ENCODE measurements at regions not wholly inside any gene's neighbourhood (a gene's known extent, or its start where the extent isn't known, plus 50 kb on each side); places are given as distances from the start of the nearest gene placed in this dataset.

DNA sequence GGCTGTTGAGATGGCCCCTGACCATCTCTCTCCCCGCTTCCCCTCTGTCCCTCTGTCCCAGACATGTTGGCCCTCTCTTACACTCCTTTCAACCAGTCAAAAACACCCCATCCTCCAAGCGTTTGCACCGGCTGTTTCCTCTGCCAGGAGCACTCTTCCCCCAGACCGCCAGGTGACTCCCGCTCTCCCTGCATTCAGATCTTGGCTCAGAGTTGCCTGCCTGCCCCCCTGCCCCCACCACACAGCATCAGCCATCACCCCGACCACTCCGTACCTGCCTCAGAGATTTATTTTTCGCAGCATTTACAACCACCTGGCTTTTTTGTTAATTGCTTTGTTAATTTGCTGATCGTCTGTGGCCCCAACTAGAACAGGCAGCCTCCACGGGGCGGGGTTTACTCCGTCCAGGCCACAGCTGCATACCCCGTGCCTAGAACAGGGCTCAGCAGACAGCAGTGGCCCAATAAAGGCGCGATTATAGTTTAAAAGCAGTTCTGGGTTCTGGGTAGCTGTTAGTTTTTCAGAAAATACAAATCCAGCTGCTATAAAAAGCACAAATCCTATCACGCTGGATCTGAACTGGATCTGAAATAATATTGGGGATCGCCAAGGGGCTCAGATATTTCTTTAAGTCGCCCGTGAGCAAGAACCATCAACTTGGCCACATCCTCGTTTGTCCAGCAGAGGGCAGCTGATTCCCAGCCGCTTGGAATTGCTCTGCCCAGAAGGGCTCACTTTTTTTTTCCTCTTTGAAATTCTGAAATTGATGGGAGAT is 173.6 kb downstream of the IRF8 start:
- in situ Hi-C loops (cut with HindIII; ENCODE audit: low sequenced_read_pairs) = loop anchor here (5.0 to 10.0 kb wide), 3 partner anchors 262 to 440 kb away; partner anchors contain the start of gene FOXF1

- in situ Hi-C loops (cut with HindIII; ENCODE audit: low sequenced_read_pairs) = loop anchor here (5.0 to 10.0 kb wide), 3 partner anchors 262 to 439 kb away; partner anchors contain the start of gene FOXF1
Observed at GRCh38 chr16:86073103-86073625, 174.2 kb downstream of the IRF8 start.

GRCh38 chr16:86073763-86074493 is 175.0 kb downstream of the IRF8 start:
- in situ Hi-C loops (cut with HindIII; ENCODE audit: low sequenced_read_pairs) = loop anchor here (5.0 to 10.0 kb wide), 3 partner anchors 261 to 438 kb away; partner anchors contain the start of gene FOXF1

- in situ Hi-C loops (cut with HindIII; ENCODE audit: low sequenced_read_pairs) = loop anchor here (5.0 to 10.0 kb wide), 3 partner anchors 260 to 437 kb away; partner anchors contain the start of gene FOXF1
Observed at GRCh38 chr16:86074651-86075487, 175.9 kb downstream of the IRF8 start.

GRCh38 chr16:86075488-86075785 is 176.5 kb downstream of the IRF8 start:
- in situ Hi-C loops (cut with HindIII; ENCODE audit: low sequenced_read_pairs) = loop anchor here (10.0 kb wide), 2 partner anchors 259 to 319 kb away; no protein-coding TSS in a partner anchor

GRCh38 chr16:86075839-86076440 is 177.0 kb downstream of the IRF8 start:
- in situ Hi-C loops (cut with HindIII; ENCODE audit: low sequenced_read_pairs) = loop anchor here (10.0 kb wide), 2 partner anchors 259 to 319 kb away; no protein-coding TSS in a partner anchor

GRCh38 chr16:86076606-86077005 is 177.6 kb downstream of the IRF8 start:
- in situ Hi-C loops (cut with HindIII; ENCODE audit: low sequenced_read_pairs) = loop anchor here (10.0 kb wide), 2 partner anchors 258 to 318 kb away; no protein-coding TSS in a partner anchor

- in situ Hi-C loops (cut with HindIII; ENCODE audit: low sequenced_read_pairs) = loop anchor here (10.0 kb wide), 2 partner anchors 257 to 317 kb away; no protein-coding TSS in a partner anchor
Observed at GRCh38 chr16:86077243-86077940, 178.4 kb downstream of the IRF8 start.

DNA sequence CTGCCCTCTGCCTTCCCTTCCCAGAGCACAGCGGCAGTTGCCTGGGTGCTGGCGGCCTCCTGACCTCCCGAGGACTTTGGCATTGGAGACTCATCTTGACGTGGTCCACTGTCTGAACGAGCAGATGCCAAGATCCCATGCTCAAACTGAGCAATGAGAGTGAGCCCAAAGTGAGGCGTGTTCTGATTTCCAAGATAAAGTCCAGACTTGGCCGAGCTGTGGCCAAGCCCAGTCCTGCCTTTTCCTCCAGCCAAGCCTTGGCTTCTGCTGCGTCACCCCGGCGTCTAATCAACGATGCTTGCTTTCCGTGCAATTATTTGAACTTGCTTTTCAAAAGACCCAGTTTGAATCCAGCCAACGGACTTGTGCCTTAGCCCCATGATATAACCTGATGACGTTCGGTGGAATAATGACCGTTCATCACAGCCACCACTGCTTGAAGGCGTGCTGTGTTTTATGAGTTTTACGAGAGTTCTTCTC is 179.2 kb downstream of the IRF8 start:
- in situ Hi-C loops (cut with HindIII; ENCODE audit: low sequenced_read_pairs) = loop anchor here (10.0 kb wide), 2 partner anchors 257 to 317 kb away; no protein-coding TSS in a partner anchor

- in situ Hi-C loops (cut with HindIII; ENCODE audit: low sequenced_read_pairs) = loop anchor here (10.0 kb wide), 2 partner anchors 256 to 316 kb away; no protein-coding TSS in a partner anchor
Observed at GRCh38 chr16:86078711-86079110, 179.7 kb downstream of the IRF8 start.

- in situ Hi-C loops (cut with HindIII; ENCODE audit: low sequenced_read_pairs) = loop anchor here (10.0 kb wide), 2 partner anchors 255 to 315 kb away; no protein-coding TSS in a partner anchor
Observed at GRCh38 chr16:86079255-86079885, 180.4 kb downstream of the IRF8 start.

- in situ Hi-C loops (cut with HindIII; ENCODE audit: low sequenced_read_pairs) = no loop called here
Observed at GRCh38 chr16:86080131-86080875, 181.3 kb downstream of the IRF8 start.

GRCh38 chr16:86080982-86081381 is 182.0 kb downstream of the IRF8 start:
- in situ Hi-C loops (cut with HindIII; ENCODE audit: low sequenced_read_pairs) = no loop called here

- in situ Hi-C loops (cut with HindIII; ENCODE audit: low sequenced_read_pairs) = no loop called here
Observed at GRCh38 chr16:86082418-86083030, 183.6 kb downstream of the IRF8 start.

DNA sequence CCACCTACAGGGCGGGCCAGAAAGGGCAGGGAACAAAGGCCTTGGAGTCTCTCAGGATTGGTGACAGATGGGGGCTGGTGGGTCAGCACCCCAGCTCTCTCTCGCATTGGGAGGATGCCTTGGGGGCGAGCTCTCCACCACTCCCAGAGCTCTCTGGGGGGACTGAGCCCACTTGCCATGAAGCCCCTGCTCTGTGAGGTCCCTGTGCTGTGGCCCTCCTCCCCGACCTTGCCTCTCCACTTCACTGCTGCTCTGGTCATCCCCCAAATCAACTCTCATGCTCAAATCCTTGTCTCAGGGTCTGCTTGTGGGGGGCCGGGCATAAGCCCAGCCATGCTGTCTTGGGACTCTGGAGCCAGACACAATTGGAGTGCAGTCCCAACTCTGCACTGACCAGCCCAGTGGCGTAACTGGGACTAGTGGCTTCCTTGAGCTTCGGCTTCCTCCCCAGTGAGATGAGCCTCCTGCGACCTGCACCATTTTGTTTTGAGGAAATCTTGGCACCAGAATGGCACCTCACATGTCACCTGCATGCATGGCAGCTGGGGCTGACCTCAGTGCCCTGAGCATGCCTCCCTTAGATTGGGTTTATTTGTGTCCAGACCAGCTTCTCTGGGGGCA is 184.5 kb downstream of the IRF8 start:
- in situ Hi-C loops (cut with HindIII; ENCODE audit: low sequenced_read_pairs) = no loop called here

- in situ Hi-C loops (cut with HindIII; ENCODE audit: low sequenced_read_pairs) = no loop called here
Observed at GRCh38 chr16:86085161-86085611, 186.2 kb downstream of the IRF8 start.

DNA sequence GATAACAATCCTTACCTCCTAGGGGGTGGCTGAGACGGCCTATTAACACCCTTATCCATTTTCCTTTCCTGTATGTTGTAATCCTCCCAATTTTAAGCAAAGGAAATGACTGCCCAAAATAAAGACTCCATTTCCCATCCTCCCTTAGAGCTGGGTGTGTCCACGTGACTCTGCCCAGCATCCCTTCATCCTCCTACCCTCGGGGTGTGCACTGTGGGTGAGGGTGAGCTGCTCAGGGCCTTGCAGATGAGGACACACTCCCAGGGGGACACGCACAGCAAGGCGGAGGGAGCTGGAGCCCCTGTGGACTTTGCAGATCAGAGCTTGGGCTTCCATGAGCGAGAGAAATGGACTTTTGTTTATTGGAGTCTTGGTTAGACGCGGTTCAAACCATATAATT is 186.8 kb downstream of the IRF8 start:
- in situ Hi-C loops (cut with HindIII; ENCODE audit: low sequenced_read_pairs) = no loop called here

Data from DLD1 (cell line).